PC-3 (cell line): ENCODE measurements at regions not wholly inside any gene's neighbourhood (a gene's known extent, or its start where the extent isn't known, plus 50 kb on each side); places are given as distances from the start of the nearest gene placed in this dataset.

Source experiments
- CTCF ChIP-seq: fragments of 300-600 bp; sonication (generic); conservative IDR thresholded peaks from 2 replicates; pipeline ENCODE4 v1.5.1; 2017; ENCODE audit warnings: antibody characterized with exemption, low read depth, mild to moderate bottlenecking, low read length
- EZH2 ChIP-seq: fragments of 300-600 bp; sonication (generic); IDR thresholded peaks from one replicate; pipeline ENCODE4 v1.6.1; 2017; ENCODE audit warnings: antibody characterized with exemption, mild to moderate bottlenecking, low read length; ENCODE audit not compliant: unreplicated experiment
- EZH2phosphoT487 ChIP-seq: fragments of 300-600 bp; sonication (generic); IDR thresholded peaks from 2 replicates; pipeline ENCODE4 v1.6.1; 2018; ENCODE audit warnings: mild to moderate bottlenecking, antibody characterized with exemption, low read length, borderline replicate concordance

DNA sequence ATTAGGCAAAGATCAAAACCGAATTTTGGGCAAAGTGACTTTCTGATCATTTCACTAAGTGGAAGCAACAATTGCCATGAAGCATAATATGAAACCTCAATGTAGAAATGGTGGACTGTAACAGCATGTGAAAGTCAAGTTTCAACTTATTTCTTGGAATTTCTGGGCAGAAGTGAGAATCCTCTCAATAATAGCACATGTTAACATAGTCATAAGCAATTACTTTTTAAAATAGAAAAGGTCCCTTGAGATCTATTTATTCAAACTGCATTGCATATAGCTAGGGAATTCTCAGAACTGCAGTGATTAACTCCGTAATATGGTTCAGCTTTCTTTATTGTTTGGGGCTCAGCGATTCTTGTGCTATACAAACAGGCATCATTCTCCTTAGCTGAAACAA lies 136.7 kb upstream of the ATP2B1 start:
- TF ChIP-seq CTCF = no peak
- TF ChIP-seq EZH2 = no peak
- TF ChIP-seq EZH2phosphoT487 = no peak
